ENCODE measurements at regions not wholly inside any gene's neighbourhood (a gene's known extent, or its start where the extent isn't known, plus 50 kb on each side); places are given as distances from the start of the nearest gene placed in this dataset.

- DNase-seq (ENCODE audit: insufficient read length, low spot score): no peak
- FAIRE-seq: no peak
- TF ChIP-seq CTCF (IDR thresholded peaks at IDR 0.05; ENCODE audit: insufficient read depth, missing control alignments): no peak
Observed at GRCh38 chr18:43465483-43465882, 188.2 kb upstream of the SYT4 start.

DNA sequence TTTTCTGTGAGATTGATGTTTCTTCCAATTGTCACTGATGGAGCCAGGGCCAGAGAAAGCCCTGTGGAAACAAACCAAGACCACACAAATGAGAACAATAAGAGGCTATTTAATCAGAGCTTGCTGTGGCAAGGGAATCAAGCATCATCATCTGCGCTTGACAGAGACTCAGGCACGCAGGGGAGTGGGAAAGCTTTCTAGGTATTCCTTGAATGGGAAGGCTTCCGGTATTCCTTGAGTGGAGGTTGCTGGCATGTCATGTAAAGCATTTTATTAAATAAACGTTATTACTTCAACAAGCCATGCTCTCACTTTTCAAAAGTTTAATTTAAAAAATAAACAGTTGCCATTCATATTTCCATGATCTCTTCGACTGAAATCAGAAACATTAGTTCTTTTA, 194.6 kb upstream of the SYT4 start:
- DNase-seq (ENCODE audit: insufficient read length, low spot score) (no peak), FAIRE-seq (peak; percentile 6)
- no peak for TF ChIP-seq CTCF (IDR thresholded peaks at IDR 0.05; ENCODE audit: insufficient read depth, missing control alignments)

DNA sequence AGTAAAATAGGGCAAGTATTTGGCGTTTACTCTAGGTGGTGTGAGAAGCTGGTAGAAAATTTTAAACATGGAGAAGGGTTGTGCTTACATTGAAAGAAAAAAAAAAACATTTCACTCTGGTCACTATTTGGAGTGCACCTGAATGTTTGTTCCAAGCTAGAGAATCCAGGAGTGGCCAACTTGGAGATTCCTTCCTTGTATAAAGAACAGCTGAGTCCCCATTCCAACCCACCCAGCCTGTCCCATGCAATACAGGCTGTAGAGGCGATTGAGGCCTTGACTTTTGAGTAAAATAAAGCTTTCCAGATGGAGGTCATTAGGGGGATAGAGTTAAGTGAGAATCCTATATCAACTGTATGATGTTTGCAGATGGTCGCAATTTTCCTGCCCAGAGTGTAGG, 203.8 kb upstream of the SYT4 start:
- TF ChIP-seq CTCF (IDR thresholded peaks at IDR 0.05; ENCODE audit: insufficient read depth, missing control alignments): no peak
- FAIRE-seq (no peak), DNase-seq (ENCODE audit: insufficient read length, low spot score) (no peak)

DNA sequence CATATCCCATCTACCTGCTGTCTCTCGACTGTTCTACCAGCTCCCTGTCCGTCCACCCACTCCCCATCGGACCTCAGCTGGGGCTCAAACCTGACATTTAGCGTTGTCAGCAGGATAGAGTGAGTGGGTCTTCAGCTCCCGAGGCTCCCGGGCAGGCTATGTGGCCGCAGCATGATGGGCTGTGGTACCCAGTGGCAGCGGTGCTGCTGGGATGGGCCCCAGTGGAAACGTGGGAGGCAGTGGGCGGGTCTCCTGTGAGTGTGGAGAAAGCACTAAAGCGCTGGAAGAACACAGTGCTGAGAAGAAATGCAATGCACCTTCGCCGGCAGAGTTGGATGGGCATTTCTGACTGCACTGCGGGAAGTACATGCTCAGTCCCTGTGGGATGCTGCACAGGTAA, 204.8 kb upstream of the SYT4 start:
- no peak for DNase-seq (ENCODE audit: insufficient read length, low spot score)
- no peak for FAIRE-seq
- TF ChIP-seq CTCF (IDR thresholded peaks at IDR 0.05; ENCODE audit: insufficient read depth, missing control alignments): no peak

- no peak for DNase-seq (ENCODE audit: insufficient read length, low spot score)
- TF ChIP-seq CTCF (IDR thresholded peaks at IDR 0.05; ENCODE audit: insufficient read depth, missing control alignments): no peak
- FAIRE-seq: no peak
Observed at GRCh38 chr18:43482600-43482999, 205.3 kb upstream of the SYT4 start.

GRCh38 chr18:43484710-43485109, 207.4 kb upstream of the SYT4 start:
- no peak for TF ChIP-seq CTCF (IDR thresholded peaks at IDR 0.05; ENCODE audit: insufficient read depth, missing control alignments)
- DNase-seq (ENCODE audit: insufficient read length, low spot score): no peak
- no peak for FAIRE-seq

GRCh38 chr18:43485545-43485963, 208.3 kb upstream of the SYT4 start:
- DNase-seq (ENCODE audit: insufficient read length, low spot score) (no peak), FAIRE-seq (no peak)
- no peak for TF ChIP-seq CTCF (IDR thresholded peaks at IDR 0.05; ENCODE audit: insufficient read depth, missing control alignments)

Data from D721Med (cell line).